A673 (cell line): ENCODE measurements at regions not wholly inside any gene's neighbourhood (a gene's known extent, or its start where the extent isn't known, plus 50 kb on each side); places are given as distances from the start of the nearest gene placed in this dataset.

Source experiments
- CTCF ChIP-seq: fragments of 300-800, 200-600 bp; sonication (generic); conservative IDR thresholded peaks from 2 replicates; pipeline ENCODE4 v1.5.1; 2017; ENCODE audit warnings: low read depth, mild to moderate bottlenecking, antibody characterized with exemption, low read length, moderate library complexity, mixed read lengths
- EZH2 ChIP-seq: fragments of 200-600 bp; sonication (generic); IDR thresholded peaks from 2 replicates; pipeline ENCODE4 v1.6.1; 2017; ENCODE audit warnings: borderline replicate concordance, low read depth, mild to moderate bottlenecking, mixed read lengths, antibody characterized with exemption, low read length; ENCODE audit not compliant: poor library complexity, severe bottlenecking

DNA sequence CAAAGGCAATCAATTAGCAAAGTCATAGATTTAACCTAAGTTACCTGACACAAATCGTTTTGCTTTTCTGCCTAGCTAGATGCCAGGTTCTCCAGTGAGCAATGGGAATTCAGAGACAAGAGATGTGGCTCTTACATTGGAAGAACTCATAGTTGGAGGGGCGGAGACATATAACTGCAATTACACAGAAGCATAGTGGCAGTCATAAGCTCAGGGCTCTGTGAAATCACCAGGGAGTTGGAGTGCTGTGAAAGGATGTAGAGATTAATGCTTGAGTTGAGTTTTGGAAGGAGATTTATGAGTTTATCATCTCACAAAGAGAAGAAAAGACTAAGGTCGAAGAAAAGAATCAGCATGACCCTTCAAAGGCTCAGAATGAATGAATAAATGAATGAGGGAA is 457.2 kb upstream of the TRIB2 start:
- TF ChIP-seq EZH2 (no peak), CTCF (no peak)
